Stimulated activated CD8-positive, alpha-beta memory T cell treated with anti-CD3 and anti-CD28 coated beads, Interleukin-12 subunit alpha, Interleukin-12 subunit beta, amount 100 ng/mL, for 24 hours (primary cell): ENCODE measurements at regions not wholly inside any gene's neighbourhood (a gene's known extent, or its start where the extent isn't known, plus 50 kb on each side); places are given as distances from the start of the nearest gene placed in this dataset.
"Not testable (repeated sequence)": the region's sequence is repeated elsewhere in the genome, so short reads cannot be mapped to it uniquely, and the experiment has no call there.

ENCODE experiments used
- DNase-seq: peaks from one replicate; pipeline ENCODE4 v3.0.0-alpha.2; 2020; ENCODE audit errors: extremely low read depth

DNA sequence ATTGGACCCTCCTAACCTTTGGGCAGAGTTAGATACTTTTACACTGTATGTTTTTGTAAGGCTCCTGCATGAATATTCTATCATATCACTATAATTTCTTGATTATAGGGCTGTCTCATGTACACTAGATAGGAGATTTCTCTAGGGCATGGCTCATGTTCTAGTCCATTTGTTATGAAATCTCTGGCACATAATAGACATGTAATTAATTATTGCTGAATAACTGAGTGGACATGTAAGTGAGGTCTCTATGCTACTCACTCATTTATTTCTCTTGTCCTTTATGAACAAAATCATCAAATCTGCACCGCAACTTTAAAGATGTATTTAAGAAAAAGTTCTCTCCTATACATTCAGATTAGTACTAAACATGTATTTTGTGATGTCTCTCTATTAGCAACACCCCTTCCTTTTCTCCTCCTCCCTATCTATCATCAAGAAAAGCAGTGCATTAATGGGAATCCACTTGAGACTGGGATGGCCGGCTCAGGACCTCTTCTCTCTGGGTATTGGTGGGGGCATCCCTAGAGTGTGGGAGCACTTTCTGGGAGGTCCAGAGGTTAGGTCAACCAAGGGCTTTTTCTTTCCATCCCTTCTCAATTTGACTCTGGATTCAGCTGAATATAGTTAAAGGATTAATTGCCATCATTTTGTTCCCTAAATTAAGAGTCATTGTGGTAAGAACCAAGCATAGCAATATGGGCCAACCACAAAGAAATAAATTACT is 168.0 kb upstream of the HMGA2 start:
- DNase-seq: no peak

DNA sequence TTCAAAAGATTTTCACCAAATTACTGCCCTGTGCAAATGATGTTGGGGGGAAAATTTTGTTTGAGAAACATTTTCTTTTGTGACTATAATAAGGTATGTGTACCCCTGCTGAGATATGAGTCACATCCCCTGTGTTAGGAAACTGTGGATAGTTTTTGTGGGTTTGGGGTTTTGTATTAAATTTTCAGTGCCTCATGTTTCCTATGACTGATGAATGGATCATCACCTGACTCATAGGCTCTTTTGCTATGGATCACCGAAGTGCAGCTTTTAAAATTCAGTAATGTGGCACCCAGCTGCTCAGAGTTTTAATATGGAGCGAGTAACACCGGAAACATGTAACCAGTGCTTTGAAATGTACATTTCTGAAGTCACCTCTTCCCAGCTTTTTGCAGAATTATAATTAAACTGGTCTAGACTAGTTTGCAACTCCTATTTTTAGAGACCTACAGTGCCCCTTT is 167.4 kb upstream of the HMGA2 start:
- DNase-seq: no peak

DNA sequence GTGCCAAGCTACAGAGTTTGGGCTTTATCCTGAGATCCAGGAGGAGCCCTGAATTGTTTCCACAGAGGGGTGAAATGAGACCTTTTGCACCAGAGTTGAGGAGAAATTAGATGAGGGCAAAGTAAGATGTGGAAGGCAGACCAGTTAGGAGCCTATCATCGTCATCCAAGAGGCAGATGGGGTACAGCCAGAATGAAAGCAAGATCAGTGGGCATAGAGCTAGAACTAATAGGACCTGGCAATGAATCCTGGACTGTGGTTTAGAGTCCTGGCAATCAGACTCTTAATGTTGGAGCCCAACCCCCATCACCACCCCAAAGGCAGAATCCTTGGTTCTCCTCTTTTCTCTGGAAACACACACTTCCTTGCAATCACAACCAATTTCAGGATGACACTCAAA is 166.6 kb upstream of the HMGA2 start:
- DNase-seq: no peak

DNA sequence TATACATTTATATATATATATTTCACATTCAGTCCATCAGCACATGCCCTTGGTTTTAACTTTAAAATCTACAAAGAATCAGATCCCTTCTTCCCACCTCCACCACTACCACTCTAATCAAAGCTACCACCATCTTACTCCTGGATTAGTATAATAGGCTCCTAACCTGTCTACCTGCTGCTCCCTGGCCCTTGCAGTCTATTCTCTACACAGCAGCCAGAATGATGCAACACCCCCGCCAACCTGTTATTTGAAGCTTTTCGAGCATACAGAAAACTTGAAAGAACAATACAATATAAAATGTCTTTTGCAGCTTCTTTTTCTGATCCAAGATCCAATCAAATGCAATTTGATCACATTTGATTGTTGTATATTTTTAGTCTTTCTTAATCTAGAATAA is 165.9 kb upstream of the HMGA2 start:
- DNase-seq: no peak

DNA sequence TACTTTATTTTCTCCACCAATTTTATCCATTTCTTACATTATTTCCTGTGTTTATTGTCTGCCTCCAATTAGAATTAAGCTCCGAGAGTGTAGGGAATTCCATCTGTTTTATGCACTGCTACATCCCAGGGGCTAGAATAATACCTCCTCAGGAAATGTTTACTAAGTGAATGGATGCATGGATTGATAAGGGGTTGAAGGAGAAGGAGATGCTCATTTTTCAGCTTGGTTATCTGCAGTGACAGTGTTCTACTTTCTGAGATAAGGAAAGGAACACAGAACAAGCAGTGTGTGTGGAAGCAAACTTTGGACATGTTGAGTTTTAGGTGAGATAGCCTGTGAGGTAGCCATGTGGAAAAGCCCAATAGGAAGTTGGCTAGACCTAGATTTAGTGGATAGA is 164.6 kb upstream of the HMGA2 start:
- no peak for DNase-seq

DNA sequence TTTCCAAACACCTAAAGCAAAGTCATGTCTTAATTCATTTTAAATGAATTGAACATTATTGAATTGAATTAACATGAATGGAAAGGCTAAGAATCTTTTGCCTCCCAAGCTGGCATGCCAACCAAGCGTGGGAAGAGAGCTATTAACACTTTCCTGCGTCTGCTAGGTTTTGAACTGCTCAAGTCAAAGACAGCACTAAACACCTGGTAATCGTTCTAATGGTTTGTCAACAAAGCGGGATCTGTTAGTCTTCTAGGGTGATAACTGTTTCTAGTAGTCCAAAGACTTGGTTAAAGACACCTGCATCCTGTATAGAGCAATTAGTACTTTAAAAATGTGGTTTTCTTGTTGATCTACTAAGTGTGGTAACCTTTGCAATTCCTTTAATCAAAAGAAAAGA is 164.2 kb upstream of the HMGA2 start:
- no peak for DNase-seq

DNA sequence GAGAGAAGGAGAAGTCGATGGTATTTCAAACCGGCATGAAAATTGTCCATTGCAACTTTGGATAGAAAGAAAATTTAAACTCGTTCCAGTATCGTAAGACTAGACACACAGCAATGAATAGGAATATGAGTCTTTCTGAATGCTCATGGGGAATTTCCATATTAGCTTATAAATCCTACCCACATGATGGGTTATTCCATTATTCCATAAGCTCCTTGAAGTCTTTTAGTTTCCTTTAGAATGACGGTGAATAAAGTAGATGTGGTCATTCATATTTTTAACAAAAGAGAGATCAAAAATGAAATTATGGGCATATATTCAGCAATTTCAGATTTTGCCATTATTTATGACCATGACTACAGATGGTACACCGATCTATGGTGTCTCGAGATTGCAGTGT is 163.4 kb upstream of the HMGA2 start:
- no peak for DNase-seq

DNA sequence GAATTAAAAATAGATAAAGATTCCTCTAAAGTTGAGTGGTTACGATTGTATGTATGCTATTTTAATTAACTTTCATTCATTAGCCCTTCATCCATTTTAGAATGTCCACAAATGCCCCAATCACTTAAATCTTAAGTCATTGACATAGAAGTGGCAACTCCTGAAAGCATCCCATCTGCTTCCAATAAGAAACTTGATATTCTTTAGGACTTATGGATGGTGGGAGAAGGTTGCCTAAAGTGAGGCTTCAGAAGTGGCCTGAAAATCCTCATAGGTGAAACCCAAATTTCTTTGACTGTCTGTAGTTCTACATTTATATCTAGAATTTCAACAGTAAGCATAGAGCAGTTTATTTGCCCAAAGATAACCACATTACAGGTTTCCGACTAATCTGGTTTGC is 161.7 kb upstream of the HMGA2 start:
- no peak for DNase-seq

DNA sequence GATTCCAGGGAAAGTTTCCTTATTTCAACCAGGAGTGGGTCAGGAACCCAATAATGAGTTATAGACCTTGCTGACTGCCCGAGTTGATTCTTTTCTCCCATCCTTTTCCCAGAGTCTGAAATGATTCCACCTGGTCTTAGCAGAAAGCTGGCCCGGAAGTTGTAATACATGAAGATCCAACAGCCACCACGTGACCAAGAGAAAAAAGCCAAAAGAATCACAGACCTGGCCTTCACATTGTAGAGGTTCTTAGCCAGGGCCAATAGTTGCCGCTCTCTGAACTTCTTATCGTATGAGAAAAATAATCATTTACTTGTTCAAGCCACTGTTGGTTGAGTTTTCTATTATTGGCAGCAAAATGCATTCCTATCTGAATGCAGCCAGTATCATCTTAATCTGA is 161.2 kb upstream of the HMGA2 start:
- DNase-seq: no peak

DNA sequence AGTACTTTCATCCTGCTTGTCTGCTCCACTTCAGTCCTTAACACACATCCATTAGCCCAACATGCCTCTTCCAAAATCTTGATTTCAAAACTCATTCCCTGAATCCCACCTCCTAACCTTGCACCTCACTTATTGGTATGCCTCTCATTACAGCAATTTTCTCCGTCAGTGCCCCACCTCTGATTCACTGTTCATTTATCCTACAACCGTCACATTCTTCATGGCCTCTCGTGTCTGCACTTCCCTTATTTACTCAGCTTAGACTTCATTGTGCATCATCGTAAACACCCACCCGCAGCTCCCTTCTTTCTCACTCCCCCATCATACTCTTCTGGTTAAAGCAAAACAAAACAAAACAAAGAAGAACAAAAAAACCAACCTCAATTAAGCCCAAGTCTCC is 160.6 kb upstream of the HMGA2 start:
- no peak for DNase-seq

DNA sequence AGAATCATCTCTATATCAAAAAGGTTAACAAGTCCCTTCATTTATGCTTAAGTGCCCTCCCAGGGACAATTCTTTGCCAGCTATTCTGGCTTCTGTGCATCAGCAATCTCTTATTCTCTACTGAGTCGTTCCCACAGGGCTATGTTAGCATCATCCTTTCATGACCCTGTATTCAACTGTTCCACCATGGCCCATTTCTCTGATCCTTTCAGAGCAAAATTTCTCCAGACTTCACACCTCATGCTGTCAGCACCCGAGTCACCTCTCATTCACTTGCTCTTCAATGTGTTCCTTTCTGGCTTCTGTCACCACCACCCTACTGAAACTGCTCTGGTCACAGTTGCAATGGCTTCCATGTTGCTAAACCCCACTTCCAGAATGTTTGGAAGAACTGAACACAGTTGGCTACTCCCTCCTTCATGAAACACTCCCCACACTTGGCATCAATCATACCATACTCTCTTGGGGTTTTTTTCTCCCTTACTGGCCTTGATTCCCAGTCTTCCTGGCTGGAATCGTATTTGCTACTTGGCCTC is 159.5 kb upstream of the HMGA2 start:
- no peak for DNase-seq

DNA sequence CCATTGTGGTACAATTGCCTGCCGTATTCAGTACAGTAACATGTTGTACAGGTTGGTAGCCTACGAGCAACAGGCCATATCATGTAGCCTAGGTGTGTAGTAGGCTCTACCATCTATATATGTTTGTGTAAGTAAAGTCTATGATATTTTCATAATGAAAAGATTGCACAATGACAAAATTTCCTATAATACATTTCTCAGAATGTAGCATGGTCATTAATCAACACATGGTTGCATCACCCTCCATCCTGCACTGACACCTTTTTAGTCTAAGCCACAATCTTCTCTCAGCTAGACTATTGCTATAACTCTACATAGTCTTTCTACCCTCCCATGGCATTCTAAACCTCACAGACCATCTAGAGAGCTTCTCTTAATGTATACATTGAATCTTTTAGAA is 158.5 kb upstream of the HMGA2 start:
- no peak for DNase-seq

DNA sequence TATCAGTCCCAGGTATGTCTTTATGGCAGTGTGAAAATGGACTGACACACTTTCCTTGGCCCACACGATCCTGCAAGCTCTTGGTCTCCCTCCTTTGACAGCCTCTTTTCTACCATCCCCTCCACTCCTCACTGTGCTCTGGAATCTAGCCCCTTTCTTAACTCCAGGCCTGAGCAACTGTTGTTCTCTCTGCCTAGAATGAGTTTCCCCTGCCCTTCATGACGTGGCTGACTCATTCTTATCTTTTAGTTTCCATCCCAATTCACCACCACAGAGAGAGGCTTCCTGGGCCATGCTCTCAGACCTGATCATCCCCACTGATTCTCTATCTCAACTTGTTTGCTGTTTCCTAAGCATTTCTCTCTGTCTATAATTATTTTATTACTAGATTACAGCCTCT is 157.4 kb upstream of the HMGA2 start:
- DNase-seq: no peak

DNA sequence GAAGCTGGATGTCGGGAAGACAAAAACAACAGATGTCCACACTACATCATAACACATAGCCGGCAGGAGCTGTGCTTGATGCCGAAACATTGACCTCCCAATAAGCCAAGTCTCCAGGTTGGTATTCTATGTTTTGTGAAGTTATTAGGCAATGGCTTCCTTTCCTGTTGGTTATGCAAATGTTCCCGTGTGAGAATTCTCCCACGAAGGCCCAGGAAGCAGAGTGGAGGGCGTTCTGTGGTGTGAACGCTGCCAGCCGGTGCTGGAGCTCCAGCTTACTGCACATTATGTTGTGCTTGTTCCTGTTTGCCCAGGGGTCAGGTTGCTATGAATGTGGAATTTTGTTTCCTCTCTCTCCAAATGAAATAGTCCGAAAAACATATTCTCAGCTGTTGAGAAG is 156.4 kb upstream of the HMGA2 start:
- DNase-seq: no peak

DNA sequence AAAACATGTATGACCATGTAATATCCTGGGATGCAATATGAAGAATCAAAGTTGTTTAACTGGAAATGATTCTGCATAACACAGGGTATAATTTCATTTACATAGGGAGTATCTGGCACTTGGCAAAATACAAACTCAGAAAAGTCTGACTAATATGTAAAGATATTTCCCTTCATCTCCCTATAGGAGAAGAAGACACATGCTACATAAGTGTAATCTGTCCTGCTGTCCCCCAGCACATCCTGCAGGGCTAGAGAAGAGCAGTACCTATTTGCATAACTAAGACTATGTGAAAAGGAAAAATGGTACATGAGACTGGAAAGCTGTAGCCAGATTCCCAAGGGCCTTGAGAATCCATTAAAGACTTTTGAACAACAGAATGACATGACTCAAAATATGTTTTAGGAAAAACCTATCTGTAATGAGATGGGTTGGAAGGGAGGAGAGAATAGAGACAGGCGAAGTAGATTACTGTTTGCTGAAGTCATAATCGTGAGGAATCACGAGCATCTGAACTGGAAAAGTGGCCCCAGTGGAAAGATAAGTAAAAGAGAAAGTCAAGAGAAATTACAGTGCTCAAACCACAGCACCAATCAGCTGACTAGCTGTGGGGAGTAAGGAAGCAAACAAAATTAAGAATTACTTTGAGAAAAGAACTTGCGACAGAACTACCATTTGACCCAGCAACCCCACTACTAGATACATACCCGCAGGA is 155.1 kb upstream of the HMGA2 start:
- no peak for DNase-seq

DNA sequence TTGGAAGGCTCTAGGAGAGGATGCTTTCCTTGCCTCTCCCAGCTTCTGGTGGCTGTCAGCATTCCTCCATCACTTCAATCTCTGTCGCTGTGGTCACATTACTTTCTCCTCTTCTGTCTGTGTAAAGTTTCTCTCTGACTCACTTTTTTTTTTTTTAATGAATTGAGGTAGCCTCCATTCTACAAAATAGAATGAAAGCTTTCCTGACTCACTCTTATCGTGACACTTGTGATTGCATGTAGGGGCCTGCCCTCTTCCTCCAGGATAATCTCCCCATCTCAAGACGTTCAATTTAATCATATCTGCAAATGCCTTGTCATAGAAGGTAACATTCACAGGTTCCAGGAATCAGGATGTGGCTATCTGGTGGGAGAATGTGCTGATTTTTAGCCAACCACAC is 153.5 kb upstream of the HMGA2 start:
- no peak for DNase-seq

DNA sequence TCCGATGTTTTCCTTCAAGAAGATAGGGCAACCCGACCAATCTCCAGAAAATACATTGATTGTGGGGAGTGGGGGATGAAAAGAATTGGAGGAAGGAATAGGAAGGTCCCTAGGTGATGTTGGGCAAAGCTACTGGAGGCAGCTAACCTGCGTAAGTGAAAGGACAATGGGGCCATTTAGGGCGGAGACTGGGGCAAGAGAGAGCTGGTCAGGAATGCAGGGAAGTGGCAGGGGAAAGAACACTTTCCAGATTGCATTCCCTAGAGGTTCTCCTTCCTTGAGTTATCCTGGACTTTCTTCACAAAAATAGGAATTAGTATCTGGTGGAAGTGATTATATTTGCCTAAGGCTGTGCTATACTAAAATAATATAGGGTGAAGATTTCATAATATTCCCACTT is 151.8 kb upstream of the HMGA2 start:
- no peak for DNase-seq

DNA sequence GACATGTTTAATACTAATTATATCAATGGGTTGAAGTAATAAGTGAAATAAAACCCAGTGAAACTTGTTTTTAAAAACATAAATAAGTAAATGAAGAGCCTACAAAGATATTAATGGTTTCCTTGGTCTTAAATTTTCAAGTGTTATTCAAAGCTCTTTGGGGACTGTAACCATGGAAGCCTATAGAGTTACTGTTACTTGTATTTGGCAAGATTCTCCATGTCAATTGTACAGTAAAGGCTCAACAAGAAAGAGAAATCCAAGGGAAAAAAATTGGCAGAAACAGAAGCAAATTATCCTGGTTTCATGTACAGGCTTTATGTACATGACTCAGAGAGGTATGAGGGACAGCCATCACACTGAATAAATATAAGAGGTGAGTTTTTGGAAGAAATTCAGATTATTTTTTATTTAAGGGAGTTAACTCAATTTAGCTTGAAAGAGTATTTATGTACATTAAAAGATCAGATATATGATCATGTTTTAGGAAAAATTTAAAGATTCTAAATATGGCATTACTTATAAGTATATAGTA is 151.1 kb upstream of the HMGA2 start:
- no peak for DNase-seq

DNA sequence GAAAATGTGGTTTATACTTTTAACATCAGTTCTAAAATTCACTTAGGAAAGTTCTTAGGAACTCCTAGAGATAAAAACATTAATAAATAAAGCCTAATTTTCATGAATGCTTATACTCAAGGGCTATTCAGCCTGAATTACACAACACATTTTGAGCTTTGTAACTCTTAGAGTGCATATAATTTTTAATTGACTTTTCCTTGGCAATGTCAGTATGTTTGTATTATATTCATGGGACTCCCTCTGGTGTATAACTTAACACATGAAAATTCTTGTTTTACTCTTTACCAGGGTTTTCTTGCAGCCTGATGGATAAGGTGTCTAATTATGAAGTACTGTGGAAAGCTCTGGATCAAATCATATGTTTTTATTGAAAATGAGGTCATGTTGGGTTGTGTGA is 150.6 kb upstream of the HMGA2 start:
- no peak for DNase-seq

DNA sequence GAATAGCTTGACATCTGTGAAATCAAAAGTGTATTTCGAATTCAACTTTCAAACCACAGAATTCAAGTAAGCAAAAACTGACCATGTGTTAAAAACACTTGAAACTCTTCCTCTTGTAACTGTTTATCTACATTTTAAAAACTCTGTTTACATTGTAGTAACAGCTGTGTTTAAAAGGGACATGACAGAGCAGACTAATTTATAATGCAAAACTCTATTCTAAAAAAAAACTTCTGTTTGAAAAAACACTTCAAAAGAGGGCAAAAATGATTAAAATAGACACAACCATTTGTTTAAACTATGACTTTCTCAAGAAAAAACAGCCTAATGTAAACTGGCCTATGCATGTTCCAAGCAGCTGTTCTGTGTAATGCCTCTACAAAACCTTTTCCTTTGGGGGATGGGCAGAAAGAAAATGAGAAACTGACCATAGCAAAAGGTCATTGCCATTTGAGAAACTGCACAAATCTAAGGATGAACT is 149.1 kb upstream of the HMGA2 start:
- no peak for DNase-seq

DNA sequence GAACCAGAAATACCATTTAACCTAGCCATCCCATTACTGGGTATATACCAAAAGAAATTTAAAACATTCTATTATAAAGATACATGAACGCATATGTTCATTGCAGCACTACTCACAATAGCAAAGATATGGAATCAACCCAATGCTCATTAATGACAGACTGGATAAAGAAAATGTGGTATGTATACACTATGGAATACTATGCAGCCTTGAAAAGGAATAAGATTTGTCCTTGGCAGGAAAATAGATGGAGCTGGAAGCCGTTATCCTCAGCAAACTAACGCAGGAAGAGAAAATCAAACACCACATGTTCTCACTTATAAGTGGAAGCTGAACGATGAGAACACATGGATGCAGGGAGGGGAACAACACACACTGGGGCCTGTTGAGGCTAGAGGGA is 146.1 kb upstream of the HMGA2 start:
- not testable (repeated sequence) for DNase-seq

DNA sequence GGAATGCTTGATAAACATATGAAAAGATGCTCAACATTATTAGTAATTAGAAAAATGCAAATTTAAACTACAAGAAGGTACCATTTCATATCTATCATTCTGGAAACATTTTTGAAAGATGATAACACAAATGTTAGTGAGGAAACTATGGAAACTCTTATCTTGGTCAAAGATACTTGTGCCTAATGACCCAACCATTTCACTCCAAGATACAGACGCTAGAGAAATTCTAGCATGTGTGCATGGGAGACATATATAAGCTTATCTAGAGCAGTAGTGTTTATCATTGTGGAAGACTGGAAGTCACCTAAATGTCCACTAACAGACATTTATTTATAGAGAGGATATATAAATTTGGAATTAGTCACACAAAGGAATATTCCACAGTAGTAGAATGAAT is 143.1 kb upstream of the HMGA2 start:
- no peak for DNase-seq

DNA sequence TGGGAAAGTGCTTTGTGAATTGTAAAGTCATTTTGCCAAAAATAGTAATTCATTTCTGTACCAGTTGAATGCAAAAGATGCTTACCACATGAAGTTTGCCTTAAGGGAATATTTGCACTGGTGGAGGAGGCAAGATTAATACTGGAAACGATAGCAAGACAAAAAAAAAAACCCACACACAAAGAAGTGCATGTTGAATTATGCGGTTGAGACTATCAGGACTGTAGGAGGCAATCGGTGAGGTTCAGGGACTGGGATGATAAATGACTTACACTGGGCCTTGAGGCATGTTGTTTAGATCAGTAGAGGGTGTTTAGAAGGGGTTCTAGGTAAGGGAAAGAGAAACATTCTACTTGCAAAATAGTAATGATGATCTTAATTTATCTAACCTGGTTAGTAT is 142.2 kb upstream of the HMGA2 start:
- DNase-seq: no peak
